Keratinocyte (primary cell): ENCODE measurements at regions not wholly inside any gene's neighbourhood (a gene's known extent, or its start where the extent isn't known, plus 50 kb on each side); places are given as distances from the start of the nearest gene placed in this dataset.

Source experiments
- DNase-seq: peaks from one replicate; pipeline ENCODE4 v3.0.0-alpha.2; 2011; ENCODE audit warnings: low read depth, missing footprints, low spot score
- FAIRE-seq: peaks from 2 replicates; lab custom pipeline; 2011; peaks lifted over from hg19 to GRCh38; lab: Jason Lieb, UNC
- H2AFZ ChIP-seq: 2 replicates; pipeline ENCODE4 v1.6.0; 2012; ENCODE audit warnings: low read length, control low read depth, inconsistent platforms; ENCODE audit not compliant: control insufficient read depth
- H3K27ac ChIP-seq: 2 replicates; pipeline ENCODE4 v1.5.1; 2011; ENCODE audit warnings: low read length; ENCODE audit not compliant: control insufficient read depth, insufficient read depth
- H3K27me3 ChIP-seq: 3 replicates; pipeline ENCODE4 v1.6.0; 2011; ENCODE audit warnings: low read length; ENCODE audit not compliant: control insufficient read depth, insufficient read depth; ENCODE audit errors: extremely low read depth
- H3K36me3 ChIP-seq, 2 experiments: 2 replicates in 1 of 2; 3 replicates in 1 of 2; pipeline ENCODE4 v1.5.1; 2011; ENCODE audit warnings: low read length in 2 of 2, mild to moderate bottlenecking in 1 of 2; ENCODE audit not compliant: control insufficient read depth in 2 of 2, insufficient read depth in 2 of 2; ENCODE audit errors: extremely low read depth in 1 of 2
- H3K4me1 ChIP-seq: 3 replicates; pipeline ENCODE4 v1.5.1; 2011; ENCODE audit warnings: low read length; ENCODE audit not compliant: control insufficient read depth, insufficient read depth; ENCODE audit errors: extremely low read depth
- H3K4me2 ChIP-seq: 3 replicates; pipeline ENCODE4 v1.6.0; 2011; ENCODE audit warnings: low read depth, low read length; ENCODE audit not compliant: control insufficient read depth, insufficient read depth; ENCODE audit errors: extremely low read depth
- H3K4me3 ChIP-seq, 3 experiments: fragments of 200-600 bp in 1 of 3; sonication (generic) in 1 of 3; 2 replicates in 2 of 3; 3 replicates in 1 of 3; pipeline ENCODE4 v1.5.1; 2011 to 2016; ENCODE audit warnings: low read length in 3 of 3, mild to moderate bottlenecking in 3 of 3, control low read depth in 2 of 3, inconsistent platforms in 1 of 3, low read depth in 1 of 3, mixed read lengths in 1 of 3, mixed run types in 1 of 3, moderate library complexity in 1 of 3; ENCODE audit not compliant: control insufficient read depth in 2 of 3, insufficient read depth in 2 of 3; ENCODE audit errors: extremely low read depth in 1 of 3
- H3K79me2 ChIP-seq: 2 replicates; pipeline ENCODE4 v1.6.0; 2012; ENCODE audit warnings: low read length; ENCODE audit not compliant: control insufficient read depth, insufficient read depth
- H3K9ac ChIP-seq: 3 replicates; pipeline ENCODE4 v1.6.0; 2011; ENCODE audit warnings: low read length; ENCODE audit not compliant: control insufficient read depth, insufficient read depth; ENCODE audit errors: extremely low read depth
- H3K9me1 ChIP-seq: 3 replicates; pipeline ENCODE4 v1.6.0; 2011; ENCODE audit warnings: low read length; ENCODE audit not compliant: control insufficient read depth, insufficient read depth; ENCODE audit errors: extremely low read depth
- H3K9me3 ChIP-seq: 2 replicates; pipeline ENCODE4 v1.5.1; 2012; ENCODE audit warnings: low read depth, low read length; ENCODE audit not compliant: control insufficient read depth
- H4K20me1 ChIP-seq: 3 replicates; pipeline ENCODE4 v1.6.0; 2011; ENCODE audit warnings: low read length; ENCODE audit not compliant: control insufficient read depth, insufficient read depth; ENCODE audit errors: extremely low read depth
- EZH2 ChIP-seq: IDR thresholded peaks from one replicate; pipeline ENCODE4 v1.6.1; 2012; ENCODE audit warnings: inconsistent platforms, mild to moderate bottlenecking, low read length, moderate library complexity
- dilution Hi-C: fragments of 300-500 bp; cut with MboI; formaldehyde crosslinking; loops from one replicate; pipeline ENCODE4 v1.7.0; 2020; ENCODE audit warnings: low sequenced_read_pairs; ENCODE audit not compliant: extremely low pct_ligation_motif_present
- TF ChIP-seq, protein P1 (sequence below), 3 experiments: IDR thresholded peaks in 1 of 3; conservative IDR thresholded peaks in 1 of 3; optimal IDR thresholded peaks in 1 of 3; 2 replicates in 2 of 3; 3 replicates in 1 of 3; pipeline versions ENCODE3 to v1.5.1; 2011; ENCODE audit warnings: low read length in 3 of 3, mild to moderate bottlenecking in 3 of 3, moderate library complexity in 2 of 3, control low read depth in 1 of 3, inconsistent platforms in 1 of 3; ENCODE audit not compliant: insufficient read depth in 2 of 3; ENCODE audit errors: extremely low read depth in 1 of 3

DNA sequence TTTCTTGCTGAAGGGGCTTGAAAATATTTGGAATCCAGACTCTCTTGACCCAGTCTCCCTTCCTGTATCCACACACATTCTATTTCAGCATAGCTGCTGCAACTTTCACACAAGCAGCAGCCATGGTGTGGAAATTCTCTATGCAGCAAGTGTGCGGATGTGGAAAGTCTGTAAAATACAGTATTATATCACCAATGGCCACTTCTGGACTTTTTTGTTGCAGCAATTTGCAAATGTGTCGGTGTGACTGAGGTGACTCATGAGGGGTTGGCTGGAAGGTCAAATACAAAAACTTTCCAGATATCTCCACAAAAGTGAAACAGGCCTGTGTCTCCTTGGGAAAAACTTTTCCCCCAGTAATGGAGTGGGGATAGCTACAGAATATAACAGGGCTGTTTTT, 299.3 kb upstream of the GYPC start:
- no peaks in the 10 kb centered on the region for H3K79me2 ChIP-seq
- no peaks in the 10 kb centered on the region for H4K20me1 ChIP-seq
- H3K27me3 ChIP-seq = no peaks in the 10 kb centered on the region
- TF ChIP-seq, protein P1, sequence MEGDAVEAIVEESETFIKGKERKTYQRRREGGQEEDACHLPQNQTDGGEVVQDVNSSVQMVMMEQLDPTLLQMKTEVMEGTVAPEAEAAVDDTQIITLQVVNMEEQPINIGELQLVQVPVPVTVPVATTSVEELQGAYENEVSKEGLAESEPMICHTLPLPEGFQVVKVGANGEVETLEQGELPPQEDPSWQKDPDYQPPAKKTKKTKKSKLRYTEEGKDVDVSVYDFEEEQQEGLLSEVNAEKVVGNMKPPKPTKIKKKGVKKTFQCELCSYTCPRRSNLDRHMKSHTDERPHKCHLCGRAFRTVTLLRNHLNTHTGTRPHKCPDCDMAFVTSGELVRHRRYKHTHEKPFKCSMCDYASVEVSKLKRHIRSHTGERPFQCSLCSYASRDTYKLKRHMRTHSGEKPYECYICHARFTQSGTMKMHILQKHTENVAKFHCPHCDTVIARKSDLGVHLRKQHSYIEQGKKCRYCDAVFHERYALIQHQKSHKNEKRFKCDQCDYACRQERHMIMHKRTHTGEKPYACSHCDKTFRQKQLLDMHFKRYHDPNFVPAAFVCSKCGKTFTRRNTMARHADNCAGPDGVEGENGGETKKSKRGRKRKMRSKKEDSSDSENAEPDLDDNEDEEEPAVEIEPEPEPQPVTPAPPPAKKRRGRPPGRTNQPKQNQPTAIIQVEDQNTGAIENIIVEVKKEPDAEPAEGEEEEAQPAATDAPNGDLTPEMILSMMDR (optimal IDR thresholded peaks at IDR 0.05 in 1 of 3, IDR thresholded peaks at IDR 0.05 in 1 of 3, conservative IDR thresholded peaks at IDR 0.05 in 1 of 3; ENCODE audit: extremely low read depth in 1 of 3, insufficient read depth in 2 of 3, low read length in 3 of 3) = no peak
- no peak for TF ChIP-seq EZH2
- no peak overlapping the region for H3K4me3 ChIP-seq
- H3K9ac ChIP-seq = no peak overlapping the region
- dilution Hi-C loops = no loop called here
- no peak overlapping the region for H3K4me2 ChIP-seq
- no peak overlapping the region for H3K27ac ChIP-seq
- no peak overlapping the region for H2AFZ ChIP-seq
- FAIRE-seq = no peak
- no peaks in the 10 kb centered on the region for H3K9me1 ChIP-seq
- no peak for DNase-seq
- H3K36me3 ChIP-seq = no peaks in the 10 kb centered on the region
- no peaks in the 10 kb centered on the region for H3K4me1 ChIP-seq
- H3K9me3 ChIP-seq = no peaks in the 10 kb centered on the region

DNA sequence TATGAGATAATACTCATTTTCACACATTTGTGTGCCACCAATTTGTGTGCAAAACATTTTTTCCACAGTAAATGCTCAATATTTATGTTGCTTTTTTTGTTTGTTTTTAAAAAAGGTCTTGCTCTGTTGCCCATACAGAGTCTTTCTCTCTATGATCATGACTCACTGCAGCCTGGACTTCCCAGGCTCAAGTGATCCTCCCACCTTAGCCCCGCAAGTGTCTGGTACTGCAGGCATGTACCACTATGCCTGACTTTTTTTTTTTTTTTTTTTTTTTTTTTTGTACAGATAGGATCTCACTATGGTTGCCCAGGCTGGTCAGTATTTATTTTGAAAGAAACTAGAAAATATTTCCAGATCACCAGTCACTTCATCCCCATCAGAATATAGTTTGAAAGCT, 297.8 kb upstream of the GYPC start:
- Histone ChIP-seq H3K79me2 (no peaks in the 10 kb centered on the region), H2AFZ (no peak overlapping the region), H3K9me1 (no peaks in the 10 kb centered on the region), H3K4me2 (no peak overlapping the region), H3K36me3 (no peaks in the 10 kb centered on the region), H3K27ac (no peak overlapping the region), H3K9me3 (no peaks in the 10 kb centered on the region), H3K27me3 (no peaks in the 10 kb centered on the region), H3K9ac (no peak overlapping the region), H3K4me3 (no peak overlapping the region), H3K4me1 (no peaks in the 10 kb centered on the region), H4K20me1 (no peaks in the 10 kb centered on the region)
- dilution Hi-C loops = no loop called here
- FAIRE-seq (no peak), DNase-seq (no peak)
- TF ChIP-seq, protein P1 (optimal IDR thresholded peaks at IDR 0.05 in 1 of 3, IDR thresholded peaks at IDR 0.05 in 1 of 3, conservative IDR thresholded peaks at IDR 0.05 in 1 of 3; ENCODE audit: extremely low read depth in 1 of 3, insufficient read depth in 2 of 3, low read length in 3 of 3) = no peak
- no peak for TF ChIP-seq EZH2
